Urinary bladder (tissue), 3 donors: ENCODE measurements at regions not wholly inside any gene's neighbourhood (a gene's known extent, or its start where the extent isn't known, plus 50 kb on each side); places are given as distances from the start of the nearest gene placed in this dataset.
"Not testable (repeated sequence)": the region's sequence is repeated elsewhere in the genome, so short reads cannot be mapped to it uniquely, and the experiment has no call there.

Source experiments
- DNase-seq: peaks from one replicate; pipeline ENCODE4 v3.0.0-alpha.2; 2015; ENCODE audit errors: extremely low spot score
- H3K27ac ChIP-seq: one replicate; pipeline ENCODE4 v1.5.1; 2013; ENCODE audit warnings: low read depth, mild to moderate bottlenecking, moderate library complexity
- H3K36me3 ChIP-seq: one replicate; pipeline ENCODE4 v1.6.1; 2013; ENCODE audit warnings: mild to moderate bottlenecking, moderate library complexity; ENCODE audit not compliant: insufficient read depth
- H3K4me1 ChIP-seq: one replicate; pipeline ENCODE4 v1.6.1; 2013; ENCODE audit warnings: mild to moderate bottlenecking, moderate library complexity; ENCODE audit not compliant: insufficient read depth
- H3K4me3 ChIP-seq: one replicate; pipeline ENCODE4 v1.5.1; 2013; ENCODE audit warnings: low read depth, low read length
- WGBS: extraction: QIAGEN DNeasy Blood & Tissue Kit; methylation state at CpG from one replicate; pipeline ENCODE4 v1.1.7; 2013; 5-methylcytosine and 5-hydroxymethylcytosine counted together
- donor health status: healthy with polysubstance abuse.
- donor health status: healthy.

DNA sequence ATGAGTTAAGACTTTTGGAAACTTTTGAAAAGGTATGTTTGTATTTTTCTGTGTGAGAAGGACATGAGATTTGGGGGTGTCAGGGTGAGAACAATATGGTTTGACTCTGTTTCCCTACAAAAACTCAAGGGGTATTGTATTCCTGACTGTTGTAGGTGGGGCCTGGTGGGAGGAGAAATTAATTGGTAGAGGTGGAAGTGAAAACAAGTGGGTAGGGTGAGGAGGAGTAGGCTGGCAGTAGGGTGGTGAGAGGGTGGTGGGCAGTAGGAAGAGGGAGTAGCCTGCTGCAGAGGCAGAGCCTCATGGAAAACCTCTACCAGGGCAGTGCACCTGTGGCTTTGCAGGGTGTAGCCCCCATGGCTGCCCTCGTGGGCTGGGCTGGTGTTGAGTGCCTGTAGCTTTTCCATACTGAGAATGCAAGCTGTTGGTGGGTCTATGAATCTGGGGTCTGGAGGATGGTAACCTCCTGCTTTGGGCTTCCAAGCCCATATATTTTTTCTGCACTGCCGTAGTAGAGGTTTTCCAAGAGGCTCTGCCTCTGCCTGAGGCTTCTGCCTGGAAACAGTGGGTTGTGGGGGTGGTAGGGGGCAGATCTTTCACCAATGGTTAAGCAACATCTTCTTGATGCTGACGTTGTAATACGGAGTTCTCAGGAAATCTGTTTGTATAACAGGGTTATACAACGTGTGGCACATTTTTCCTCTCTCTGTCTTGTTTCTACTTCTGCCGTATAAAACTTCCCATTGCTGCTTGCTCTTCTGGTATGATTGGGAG, 133.6 kb upstream of the ZNF519 start:
- not testable (repeated sequence) for DNase-seq, H3K4me1 ChIP-seq, H3K27ac ChIP-seq, H3K36me3 ChIP-seq, H3K4me3 ChIP-seq
- 65% methylated on average over 6 of the region's 6 CpGs for WGBS

DNA sequence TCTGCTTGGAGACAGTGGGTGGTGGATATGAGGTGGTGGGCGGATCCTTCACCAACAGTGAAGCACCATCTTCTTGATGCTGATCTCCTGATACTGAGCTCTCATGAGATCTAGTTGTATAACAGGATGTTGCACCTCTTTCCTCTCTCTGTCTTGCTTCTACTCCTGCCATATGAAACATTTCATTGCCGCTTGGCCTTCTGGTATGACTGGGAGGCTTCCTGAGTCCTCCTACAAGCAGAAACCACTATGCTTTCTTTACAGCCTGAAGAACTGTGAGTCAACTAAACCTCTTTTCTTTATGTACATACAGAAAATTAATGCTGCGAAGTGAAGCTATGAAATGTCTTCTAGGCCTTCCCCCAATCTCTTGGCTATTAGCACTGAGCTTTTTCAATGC, 130.6 kb upstream of the ZNF519 start:
- not testable (repeated sequence) for H3K27ac ChIP-seq, DNase-seq, H3K4me3 ChIP-seq, H3K36me3 ChIP-seq, H3K4me1 ChIP-seq
- 82% methylated on average over 3 of the region's 3 CpGs for WGBS

DNA sequence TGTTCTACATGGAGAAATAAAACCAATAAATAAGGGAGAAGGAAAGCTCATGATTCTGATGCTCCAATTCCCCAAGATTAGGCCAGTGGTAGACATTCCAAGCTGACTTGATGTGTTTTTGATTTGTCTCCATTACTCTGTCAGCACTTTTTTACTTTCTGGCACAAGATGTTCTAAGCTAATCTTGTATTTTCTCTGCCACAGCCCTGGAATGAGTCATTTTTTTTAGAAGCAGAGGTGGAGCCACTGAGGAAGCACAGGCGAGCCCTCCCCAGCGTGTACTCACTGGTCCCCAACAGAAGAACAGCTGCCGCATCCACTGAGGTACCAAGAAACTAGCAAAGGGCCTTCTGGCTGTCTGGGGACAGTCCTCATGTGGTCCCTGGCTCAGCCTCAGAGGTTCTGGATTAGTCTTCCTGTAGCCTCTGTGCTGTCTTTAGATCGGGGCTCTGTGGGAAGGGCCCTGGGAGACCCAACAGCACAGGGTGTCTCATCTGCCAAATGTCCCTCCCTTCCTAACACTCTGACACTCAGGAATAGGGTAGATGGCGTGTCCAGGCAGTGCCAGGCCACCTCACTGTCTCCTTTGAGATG, 117.9 kb upstream of the ZNF519 start:
- not testable (repeated sequence) for DNase-seq, H3K27ac ChIP-seq, H3K4me1 ChIP-seq, H3K4me3 ChIP-seq, H3K36me3 ChIP-seq
- WGBS: 68% methylated on average over 5 of the region's 5 CpGs

DNA sequence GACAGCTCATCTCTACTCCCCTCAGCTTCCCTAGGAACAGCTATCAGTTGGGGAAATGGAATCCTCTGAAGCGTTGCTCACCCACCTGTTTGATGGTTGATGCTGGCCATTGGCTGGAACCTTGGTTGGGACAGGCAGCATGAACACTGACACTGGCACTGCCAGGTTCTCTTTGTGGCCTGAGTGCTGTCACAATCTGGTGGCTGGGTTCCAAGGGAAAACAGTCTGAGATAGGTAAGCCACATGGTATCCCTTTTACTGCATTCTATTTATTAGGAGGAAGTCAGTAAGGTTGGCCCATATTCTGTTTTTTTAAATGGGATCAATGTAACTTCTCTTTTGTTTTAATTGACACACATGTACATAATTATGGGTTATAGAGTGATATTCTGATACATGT, 107.0 kb upstream of the ZNF519 start:
- WGBS: 68% methylated on average over 1 of the region's 1 CpG
- not testable (repeated sequence) for DNase-seq, H3K36me3 ChIP-seq, H3K4me1 ChIP-seq, H3K27ac ChIP-seq, H3K4me3 ChIP-seq

DNA sequence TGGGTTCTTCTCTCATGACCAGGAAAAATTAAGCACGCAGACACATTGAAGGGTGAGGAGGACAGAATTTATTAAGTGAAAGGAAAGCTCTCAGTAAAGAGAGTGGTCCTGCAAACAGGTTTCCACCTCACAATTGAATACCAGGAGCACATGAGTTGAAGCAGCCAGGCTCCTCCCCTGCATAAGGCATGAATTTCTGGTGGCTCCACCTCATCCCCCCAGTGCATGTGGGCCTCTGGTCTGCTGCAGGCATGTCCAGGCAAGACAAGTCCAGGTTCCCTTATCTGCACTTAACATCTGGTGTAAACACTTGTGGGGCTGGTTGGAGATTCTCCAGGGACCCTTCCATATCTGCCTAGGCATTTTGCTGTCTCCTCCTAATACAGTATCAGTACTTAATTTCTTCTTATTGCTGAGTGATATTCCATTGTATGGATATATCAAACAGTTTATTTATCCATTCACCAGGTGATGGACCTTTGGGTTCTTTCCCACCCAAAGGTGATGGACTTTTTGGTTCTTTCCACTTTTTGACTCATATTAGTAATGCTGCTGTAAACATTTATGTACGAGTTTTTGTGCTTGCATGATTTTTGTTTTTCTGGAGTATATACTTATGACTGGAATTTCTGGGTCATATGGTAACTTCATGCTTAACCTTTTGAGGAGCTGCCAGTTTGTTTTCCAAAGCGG, 104.3 kb upstream of the ZNF519 start:
- H3K36me3 ChIP-seq, H3K4me3 ChIP-seq, H3K4me1 ChIP-seq, H3K27ac ChIP-seq, DNase-seq: not testable (repeated sequence)
- 69% methylated on average over 3 of the region's 3 CpGs for WGBS

DNA sequence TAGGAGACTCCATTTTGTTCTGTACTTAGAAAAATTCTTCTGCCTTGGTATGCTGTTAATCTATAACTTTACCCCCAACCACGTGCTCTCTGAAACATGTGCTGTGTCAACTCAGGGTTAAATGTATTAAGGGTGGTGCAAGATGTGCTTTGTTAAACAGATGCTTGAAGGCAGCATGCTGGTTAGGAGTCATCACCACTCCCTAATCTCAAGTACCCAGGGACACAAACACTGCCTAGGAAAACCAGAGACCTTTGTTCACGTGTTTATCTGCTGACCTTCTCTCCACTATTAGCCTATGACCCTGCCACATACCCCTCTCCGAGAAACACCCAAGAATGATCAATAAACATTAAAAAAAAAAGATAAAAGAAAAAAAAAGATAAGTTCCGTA, 93.0 kb upstream of the ZNF519 start:
- not testable (repeated sequence) for H3K27ac ChIP-seq, H3K4me3 ChIP-seq, H3K36me3 ChIP-seq, H3K4me1 ChIP-seq, DNase-seq
- WGBS: 78% methylated on average over 4 of the region's 4 CpGs

DNA sequence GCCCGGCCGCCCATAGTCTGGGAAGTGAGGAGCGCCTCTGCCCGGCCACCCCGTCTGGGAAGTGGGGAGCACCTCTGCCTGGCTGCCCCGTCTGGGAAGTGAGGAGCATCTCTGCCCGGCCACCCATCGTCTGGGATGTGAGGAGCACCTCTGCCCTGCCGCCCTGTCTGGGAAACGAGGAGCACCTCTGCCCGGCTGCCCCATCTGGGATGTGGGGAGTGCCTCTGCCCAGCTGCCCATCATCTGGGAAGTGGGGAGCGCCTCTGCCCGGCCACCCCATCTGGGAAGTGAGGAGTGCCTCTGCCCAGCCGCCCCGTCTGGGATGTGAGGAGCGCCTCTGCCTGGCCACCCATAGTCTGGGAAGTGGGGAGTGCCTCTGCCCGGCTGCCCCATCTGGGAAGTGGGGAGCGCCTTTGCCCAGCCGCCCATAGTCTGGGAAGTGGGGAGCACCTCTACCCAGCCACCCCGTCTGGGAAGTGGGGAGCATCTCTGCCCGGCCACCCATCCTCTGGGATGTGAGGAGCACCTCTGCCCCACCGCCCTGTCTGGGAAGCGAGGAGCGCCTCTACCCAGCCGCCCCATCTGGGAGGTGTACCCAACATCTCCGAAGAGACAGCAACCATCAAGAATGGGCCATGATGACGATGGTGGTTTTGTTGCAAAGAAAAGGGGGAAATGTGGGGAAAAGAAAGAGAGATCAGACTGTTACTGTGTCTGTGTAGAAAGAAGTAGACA, 92.5 kb upstream of the ZNF519 start:
- H3K27ac ChIP-seq: not testable (repeated sequence)
- WGBS: 92% methylated on average over 27 of the region's 27 CpGs

DNA sequence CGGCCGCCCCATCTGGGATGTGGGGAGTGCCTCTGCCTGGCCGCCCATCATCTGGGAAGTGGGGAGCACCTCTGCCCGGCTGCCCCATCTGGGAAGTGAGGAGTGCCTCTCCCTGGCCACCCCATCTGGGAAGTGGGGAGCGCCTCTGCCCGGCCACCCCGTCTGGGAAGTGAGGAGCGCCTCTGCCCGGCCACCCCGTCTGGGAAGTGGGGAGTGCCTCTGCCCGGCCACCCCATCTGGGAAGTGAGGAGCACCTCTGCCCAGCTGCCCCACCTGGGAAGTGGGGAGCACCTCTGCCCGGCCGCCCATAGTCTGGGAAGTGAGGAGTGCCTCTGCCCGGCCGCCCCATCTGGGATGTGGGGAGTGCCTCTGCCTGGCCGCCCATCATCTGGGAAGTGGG, 91.7 kb upstream of the ZNF519 start:
- not testable (repeated sequence) for H3K36me3 ChIP-seq, H3K4me3 ChIP-seq, DNase-seq, H3K4me1 ChIP-seq, H3K27ac ChIP-seq
- WGBS: 98% methylated on average over 14 of the region's 16 CpGs

More for the DNA sequence above, 92.5 kb upstream of the ZNF519 start:
- H3K4me3 ChIP-seq, DNase-seq, H3K4me1 ChIP-seq, H3K36me3 ChIP-seq: not testable (repeated sequence)

DNA sequence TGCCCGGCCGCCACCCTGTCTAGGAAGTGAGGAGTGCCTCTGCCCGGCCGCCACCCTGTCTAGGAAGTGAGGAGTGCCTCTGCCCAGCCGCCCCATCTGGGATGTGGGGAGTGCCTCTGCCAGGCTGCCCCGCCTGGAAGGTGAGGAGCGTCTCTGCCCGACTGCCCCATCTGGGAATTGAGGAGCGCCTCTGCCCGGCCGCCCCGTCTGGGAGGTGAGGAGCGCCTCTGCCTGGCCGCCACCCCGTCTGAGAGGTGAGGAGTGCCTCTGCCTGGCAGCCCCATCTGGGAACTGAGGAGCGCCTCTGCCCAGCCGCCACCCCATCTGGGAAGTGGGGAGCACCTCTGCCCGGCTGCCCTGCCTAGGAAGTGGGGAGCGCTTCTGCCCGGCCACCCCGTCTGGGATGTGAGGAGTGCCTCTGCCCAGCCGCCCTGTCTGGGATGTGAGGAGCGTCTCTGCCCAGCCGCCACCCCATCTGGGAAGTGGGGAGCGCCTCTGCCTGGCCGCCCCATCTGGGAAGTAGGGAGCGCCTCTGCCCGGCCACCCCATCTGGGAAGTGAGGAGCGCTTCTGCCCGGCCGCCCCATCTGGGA, 91.1 kb upstream of the ZNF519 start:
- WGBS: 96% methylated on average over 31 of the region's 31 CpGs
- DNase-seq, H3K27ac ChIP-seq, H3K36me3 ChIP-seq, H3K4me1 ChIP-seq, H3K4me3 ChIP-seq: not testable (repeated sequence)

DNA sequence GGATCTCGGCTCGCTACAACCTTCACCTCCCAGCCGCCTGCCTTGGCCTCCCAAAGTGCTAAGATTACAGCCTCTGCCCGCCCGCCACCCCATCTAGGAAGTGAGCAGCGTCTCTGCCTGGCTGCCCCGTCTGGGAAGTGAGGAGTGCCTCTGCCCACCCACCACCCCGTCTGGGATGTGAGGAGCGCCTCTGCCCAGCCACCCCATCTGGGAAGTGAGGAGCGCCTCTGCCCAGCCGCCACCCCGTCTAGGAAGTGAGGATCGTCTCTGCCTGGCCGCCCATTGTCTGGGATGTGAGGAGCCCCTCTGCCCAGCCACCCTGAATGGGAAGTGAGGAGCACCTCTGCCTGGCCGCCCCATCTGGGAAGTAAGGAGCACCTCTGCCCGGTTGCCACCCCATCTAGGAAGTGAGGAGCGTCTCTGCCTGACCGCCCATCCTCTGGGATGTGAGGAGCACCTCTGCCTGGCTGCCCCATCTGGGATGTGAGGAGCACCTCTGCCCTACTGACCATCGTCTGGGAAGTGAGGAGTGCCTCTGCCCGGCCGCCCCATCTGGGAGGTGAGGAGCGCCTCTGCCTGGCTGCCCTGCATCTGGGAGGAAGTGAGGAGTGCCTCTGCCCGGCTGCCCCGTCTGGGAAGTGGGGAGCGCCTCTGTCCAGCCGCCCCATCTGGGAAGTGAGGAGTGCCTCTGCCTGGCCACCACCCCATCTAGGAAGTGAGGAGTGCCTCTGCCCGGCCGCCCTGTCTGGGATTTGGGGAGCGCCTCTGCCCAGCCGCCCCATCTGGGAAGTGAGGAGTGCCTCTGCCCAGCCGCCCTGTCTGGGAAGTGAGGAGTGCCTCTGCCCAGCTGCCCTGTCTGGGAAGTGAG, 90.4 kb upstream of the ZNF519 start:
- WGBS: 93% methylated on average over 31 of the region's 31 CpGs

DNA sequence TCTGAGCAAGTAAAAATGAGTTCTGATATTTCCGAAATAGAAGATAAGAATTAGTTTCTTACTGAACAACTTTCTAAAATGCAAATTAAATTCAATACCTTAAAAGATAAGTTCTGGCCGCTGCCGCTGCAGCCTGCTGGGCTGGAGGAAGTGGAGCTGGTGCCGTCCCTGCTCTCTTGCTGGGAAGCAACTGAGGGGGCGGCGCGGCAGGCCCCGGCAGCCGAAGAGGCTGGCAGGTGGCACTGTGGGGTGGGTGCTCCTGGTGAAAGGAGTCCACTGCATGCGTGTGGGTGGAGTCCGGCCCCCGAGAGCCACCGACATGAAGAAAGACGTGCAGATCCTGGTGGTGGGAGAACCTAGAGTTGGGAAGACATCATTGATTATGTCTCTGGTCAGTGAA, 89.5 kb upstream of the ZNF519 start:
- Histone ChIP-seq H3K4me3 (no peak overlapping the region), H3K36me3 (no peaks in the 10 kb centered on the region), H3K4me1 (no peaks in the 10 kb centered on the region), H3K27ac (no peak overlapping the region)
- WGBS: 89% methylated on average over 14 of the region's 14 CpGs
- no peak for DNase-seq

More for the DNA sequence above, 90.4 kb upstream of the ZNF519 start:
- H3K36me3 ChIP-seq, H3K4me1 ChIP-seq, H3K4me3 ChIP-seq, DNase-seq, H3K27ac ChIP-seq: not testable (repeated sequence)

DNA sequence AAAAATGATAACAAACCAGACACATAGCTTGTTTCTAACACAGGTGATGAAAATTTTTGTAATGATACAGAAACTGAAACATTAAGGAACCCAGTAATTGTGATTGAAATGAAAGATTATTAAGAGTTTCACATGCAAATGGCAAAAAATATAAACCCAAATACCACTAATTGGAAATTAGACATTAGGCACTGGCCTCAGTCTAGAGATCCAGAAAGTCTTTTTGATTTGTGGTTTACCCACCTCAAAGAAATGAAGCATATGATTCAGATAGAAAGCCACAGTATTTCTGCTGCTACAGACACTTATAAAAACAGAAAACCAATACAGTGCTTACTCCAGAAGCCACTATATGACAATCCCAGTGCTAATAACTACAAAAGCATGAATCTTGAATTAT, 83.7 kb upstream of the ZNF519 start:
- not testable (repeated sequence) for H3K4me3 ChIP-seq, H3K4me1 ChIP-seq, H3K36me3 ChIP-seq, DNase-seq, H3K27ac ChIP-seq

DNA sequence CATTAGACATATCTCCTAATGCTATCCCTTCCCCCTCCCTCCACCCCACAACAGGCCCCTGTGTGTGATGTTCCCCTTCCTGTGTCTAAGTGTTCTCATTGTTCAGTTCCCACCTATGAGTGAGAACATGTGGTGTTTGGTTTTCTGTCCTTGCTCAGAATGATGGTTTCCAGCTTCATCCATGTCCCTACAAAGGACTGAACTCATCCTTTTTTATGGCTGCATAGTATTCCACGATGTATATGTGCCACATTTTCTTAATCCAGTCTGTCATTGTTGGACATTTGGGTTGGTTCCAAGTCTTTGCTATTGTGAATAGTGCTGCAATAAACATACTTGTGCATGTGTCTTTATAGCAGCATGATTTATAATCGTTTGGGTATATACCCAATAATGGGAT, 71.2 kb upstream of the ZNF519 start:
- H3K36me3 ChIP-seq, H3K4me3 ChIP-seq, H3K27ac ChIP-seq, H3K4me1 ChIP-seq, DNase-seq: not testable (repeated sequence)
- WGBS: 69% methylated on average over 2 of the region's 2 CpGs
